NCI-H82 (cell line): ENCODE measurements at regions not wholly inside any gene's neighbourhood (a gene's known extent, or its start where the extent isn't known, plus 50 kb on each side); places are given as distances from the start of the nearest gene placed in this dataset.
"Not testable (repeated sequence)": the region's sequence is repeated elsewhere in the genome, so short reads cannot be mapped to it uniquely, and the experiment has no call there.

Experiments used
- DNase-seq: peaks from one replicate; lab custom pipeline; 2025; lab: John Stamatoyannopoulos, UW

- no peak for DNase-seq
Measured at GRCh38 chr11:98029832-98030231, 990.9 kb upstream of the CNTN5 start.

GRCh38 chr11:98036810-98037209, 983.9 kb upstream of the CNTN5 start:
- no peak for DNase-seq

GRCh38 chr11:98040061-98040808, 980.5 kb upstream of the CNTN5 start:
- DNase-seq: no peak

GRCh38 chr11:98047647-98048046, 973.1 kb upstream of the CNTN5 start:
- DNase-seq: no peak

GRCh38 chr11:98053851-98054250, 966.9 kb upstream of the CNTN5 start:
- no peak for DNase-seq

- no peak for DNase-seq
Measured at GRCh38 chr11:98056945-98057344, 963.8 kb upstream of the CNTN5 start.

- DNase-seq: no peak
Measured at GRCh38 chr11:98059488-98059887, 961.3 kb upstream of the CNTN5 start.

- no peak for DNase-seq
Measured at GRCh38 chr11:98060759-98061158, 960.0 kb upstream of the CNTN5 start.

GRCh38 chr11:98061858-98062257, 958.9 kb upstream of the CNTN5 start:
- DNase-seq: no peak

- DNase-seq: no peak
Measured at GRCh38 chr11:98062714-98063113, 958.0 kb upstream of the CNTN5 start.

- no peak for DNase-seq
Measured at GRCh38 chr11:98068251-98068650, 952.5 kb upstream of the CNTN5 start.

GRCh38 chr11:98069147-98069546, 951.6 kb upstream of the CNTN5 start:
- DNase-seq: not testable (repeated sequence)

- no peak for DNase-seq
Measured at GRCh38 chr11:98069861-98070260, 950.9 kb upstream of the CNTN5 start.

- no peak for DNase-seq
Measured at GRCh38 chr11:98090861-98091505, 929.8 kb upstream of the CNTN5 start.

- no peak for DNase-seq
Measured at GRCh38 chr11:98099371-98099770, 921.4 kb upstream of the CNTN5 start.

- no peak for DNase-seq
Measured at GRCh38 chr11:98100689-98101088, 920.1 kb upstream of the CNTN5 start.

- DNase-seq: no peak
Measured at GRCh38 chr11:98101329-98101728, 919.4 kb upstream of the CNTN5 start.

- DNase-seq: no peak
Measured at GRCh38 chr11:98104249-98104648, 916.5 kb upstream of the CNTN5 start.

GRCh38 chr11:98107736-98108135, 913.0 kb upstream of the CNTN5 start:
- DNase-seq: peak; percentile 32

GRCh38 chr11:98110030-98110429, 910.7 kb upstream of the CNTN5 start:
- DNase-seq: no peak

- peak; percentile 37 for DNase-seq
Measured at GRCh38 chr11:98115873-98116272, 904.9 kb upstream of the CNTN5 start.

- no peak for DNase-seq
Measured at GRCh38 chr11:98130117-98130625, 890.6 kb upstream of the CNTN5 start.

- no peak for DNase-seq
Measured at GRCh38 chr11:98136357-98136756, 884.4 kb upstream of the CNTN5 start.

GRCh38 chr11:98137437-98137836, 883.3 kb upstream of the CNTN5 start:
- DNase-seq: no peak
